Common myeloid progenitor, CD34-positive (primary cell): ENCODE measurements at regions not wholly inside any gene's neighbourhood (a gene's known extent, or its start where the extent isn't known, plus 50 kb on each side); places are given as distances from the start of the nearest gene placed in this dataset.

Source experiments
- CTCF ChIA-PET: fragments of 350-600 bp; sonication (Branson Sonifier 250); formaldehyde crosslinking; loops from one replicate; lab custom pipeline; 2021; ENCODE audit warnings: antibody characterized with exemption; lab: Charles Lee
- POLR2A ChIA-PET: fragments of 350-600 bp; sonication (Branson Sonifier 250); formaldehyde crosslinking; loops from one replicate; lab custom pipeline; 2021; ENCODE audit warnings: antibody characterized with exemption; lab: Charles Lee
- DNase-seq, 3 donors: peaks; one replicate each; pipeline versions ENCODE4 v3.0.0 to v3.0.0-alpha.2; 2013
- H3K27ac ChIP-seq, 2 experiments: 1 replicate in 1 of 2; 2 replicates in 1 of 2; pipeline ENCODE4 v1.7.0; 2013; ENCODE audit warnings: inconsistent platforms in 2 of 2, low read length in 2 of 2, mild to moderate bottlenecking in 2 of 2, low read depth in 1 of 2, moderate library complexity in 1 of 2; ENCODE audit not compliant: severe bottlenecking in 2 of 2, insufficient read depth in 1 of 2, poor library complexity in 1 of 2
- H3K27me3 ChIP-seq, 5 experiments: replicated peaks in 2 of 5; 1 replicate in 3 of 5; 2 replicates in 2 of 5; pipeline versions ENCODE4 v1.6.1 to v1.7.0; 2013; ENCODE audit warnings: low read length in 4 of 5, mild to moderate bottlenecking in 2 of 5, moderate library complexity in 2 of 5, inconsistent platforms in 1 of 5; ENCODE audit not compliant: insufficient read depth in 5 of 5, control insufficient read depth in 4 of 5
- H3K36me3 ChIP-seq, 4 experiments: 1 replicate in 2 of 4; 2 replicates in 2 of 4; pipeline versions ENCODE4 v1.6.1 to v1.7.0; 2013; ENCODE audit warnings: low read length in 3 of 4, control low read depth in 1 of 4, mild to moderate bottlenecking in 1 of 4; ENCODE audit not compliant: control insufficient read depth in 4 of 4, insufficient read depth in 4 of 4
- H3K4me1 ChIP-seq, 4 experiments: 1 replicate in 3 of 4; 2 replicates in 1 of 4; pipeline versions ENCODE4 v1.6.1 to v1.7.1; 2013; ENCODE audit warnings: low read length in 3 of 4, mild to moderate bottlenecking in 3 of 4, control low read depth in 1 of 4, inconsistent platforms in 1 of 4, moderate library complexity in 1 of 4; ENCODE audit not compliant: control insufficient read depth in 4 of 4, insufficient read depth in 4 of 4; ENCODE audit errors: control extremely low read depth in 1 of 4
- H3K4me3 ChIP-seq, 7 experiments: 1 replicate in 4 of 7; 2 replicates in 3 of 7; pipeline versions ENCODE4 v1.5.1 to v1.7.0; 2013; ENCODE audit warnings: mild to moderate bottlenecking in 7 of 7, low read length in 6 of 7, moderate library complexity in 6 of 7, inconsistent platforms in 2 of 7, low read depth in 2 of 7, control low read depth in 1 of 7; ENCODE audit not compliant: insufficient read depth in 4 of 7, control insufficient read depth in 1 of 7; ENCODE audit errors: extremely low read depth in 1 of 7
- H3K9me3 ChIP-seq, 5 experiments: 1 replicate in 4 of 5; 2 replicates in 1 of 5; pipeline versions ENCODE4 v1.6.1 to v1.7.1; 2013; ENCODE audit warnings: low read length in 4 of 5, mild to moderate bottlenecking in 2 of 5, inconsistent platforms in 1 of 5, low read depth in 1 of 5, moderate library complexity in 1 of 5; ENCODE audit not compliant: control insufficient read depth in 4 of 5, insufficient read depth in 2 of 5; ENCODE audit errors: control extremely low read depth in 1 of 5
- WGBS: methylation state at CpG from one replicate; pipeline ENCODE4 v1.1.5; 2013; ENCODE audit not compliant: insufficient coverage; 5-methylcytosine and 5-hydroxymethylcytosine counted together

- H3K4me1 ChIP-seq: no peaks in the 10 kb centered on the region
- ChIA-PET CTCF (no interaction called here), POLR2A (interaction anchor here (0.6 kb wide), 1 partner anchor 648 kb away, joined by 4 read pairs; no protein-coding TSS in a partner anchor)
- no peak overlapping the region for H3K27ac ChIP-seq
- peaks cover 0 to 2% (median 0%) of the 10 kb centered on the region in 5 experiments for H3K9me3 ChIP-seq
- H3K36me3 ChIP-seq: no peaks in the 10 kb centered on the region
- WGBS: 87% methylated on average over 3 of the region's 5 CpGs
- H3K27me3 ChIP-seq: peaks cover 0 to 3% (median 0%) of the 10 kb centered on the region in 5 experiments
- no peak overlapping the region for H3K4me3 ChIP-seq
- no peak for DNase-seq
Observed at GRCh38 chr15:62889734-62890505, 152.6 kb upstream of the TPM1 start.

GRCh38 chr15:62894322-62895085 is 148.0 kb upstream of the TPM1 start:
- CTCF ChIA-PET: no interaction called here
- DNase-seq: no peak
- 100% methylated on average over 5 of the region's 10 CpGs for WGBS

GRCh38 chr15:62895139-62895866 is 147.2 kb upstream of the TPM1 start:
- Histone ChIP-seq H3K27ac (no peak overlapping the region), H3K27me3 (peaks cover 0 to 2% (median 0%) of the 10 kb centered on the region in 5 experiments), H3K36me3 (no peaks in the 10 kb centered on the region), H3K4me3 (no peak overlapping the region), H3K9me3 (no peaks in the 10 kb centered on the region), H3K4me1 (no peaks in the 10 kb centered on the region)
- ChIA-PET POLR2A (no interaction called here), CTCF (interaction anchor here (1.0 kb wide), 1 partner anchor 15 kb away, joined by 3 read pairs; no protein-coding TSS in a partner anchor)
- 95% methylated on average over 5 of the region's 6 CpGs for WGBS
- no peak for DNase-seq

More at GRCh38 chr15:62894322-62895085, 148.0 kb upstream of the TPM1 start:
- no peaks in the 10 kb centered on the region for H3K4me1 ChIP-seq
- no peaks in the 10 kb centered on the region for H3K36me3 ChIP-seq
- POLR2A ChIA-PET: no interaction called here
- H3K27me3 ChIP-seq: peaks cover 0 to 2% (median 0%) of the 10 kb centered on the region in 5 experiments
- no peak overlapping the region for H3K4me3 ChIP-seq
- no peak overlapping the region for H3K27ac ChIP-seq
- no peaks in the 10 kb centered on the region for H3K9me3 ChIP-seq

GRCh38 chr15:62895905-62896316 is 146.6 kb upstream of the TPM1 start:
- CTCF ChIA-PET: interaction anchor here (1.0 kb wide), 1 partner anchor 16 kb away, joined by 3 read pairs; no protein-coding TSS in a partner anchor
- Histone ChIP-seq H3K36me3 (no peaks in the 10 kb centered on the region), H3K27me3 (peaks cover 0 to 2% (median 0%) of the 10 kb centered on the region in 5 experiments), H3K4me1 (no peaks in the 10 kb centered on the region), H3K9me3 (no peaks in the 10 kb centered on the region), H3K27ac (no peak overlapping the region), H3K4me3 (no peak overlapping the region)
- POLR2A ChIA-PET: no interaction called here
- no peak for DNase-seq
- WGBS: no CpG with 5 or more reads among the region's 1 CpG

- ChIA-PET POLR2A (no interaction called here), CTCF (no interaction called here)
- H3K4me3 ChIP-seq: no peak overlapping the region
Observed at GRCh38 chr15:62896380-62896866, 146.1 kb upstream of the TPM1 start.

GRCh38 chr15:62896969-62897486 is 145.5 kb upstream of the TPM1 start:
- Histone ChIP-seq H3K27me3 (peaks cover 0 to 2% (median 0%) of the 10 kb centered on the region in 5 experiments), H3K9me3 (no peaks in the 10 kb centered on the region), H3K36me3 (no peaks in the 10 kb centered on the region), H3K27ac (no peak overlapping the region), H3K4me1 (no peaks in the 10 kb centered on the region), H3K4me3 (no peak overlapping the region)
- ChIA-PET CTCF (no interaction called here), POLR2A (no interaction called here)
- DNase-seq: no peak
- 96% methylated on average over 19 of the region's 19 CpGs for WGBS

More at GRCh38 chr15:62896380-62896866, 146.1 kb upstream of the TPM1 start:
- H3K9me3 ChIP-seq: no peaks in the 10 kb centered on the region
- no peak overlapping the region for H3K27ac ChIP-seq
- H3K4me1 ChIP-seq: no peaks in the 10 kb centered on the region
- no peak for DNase-seq
- WGBS: 100% methylated on average over 2 of the region's 3 CpGs
- H3K27me3 ChIP-seq: peaks cover 0 to 2% (median 0%) of the 10 kb centered on the region in 5 experiments
- H3K36me3 ChIP-seq: no peaks in the 10 kb centered on the region
